ENCODE measurements at regions not wholly inside any gene's neighbourhood (a gene's known extent, or its start where the extent isn't known, plus 50 kb on each side); places are given as distances from the start of the nearest gene placed in this dataset.

DNA sequence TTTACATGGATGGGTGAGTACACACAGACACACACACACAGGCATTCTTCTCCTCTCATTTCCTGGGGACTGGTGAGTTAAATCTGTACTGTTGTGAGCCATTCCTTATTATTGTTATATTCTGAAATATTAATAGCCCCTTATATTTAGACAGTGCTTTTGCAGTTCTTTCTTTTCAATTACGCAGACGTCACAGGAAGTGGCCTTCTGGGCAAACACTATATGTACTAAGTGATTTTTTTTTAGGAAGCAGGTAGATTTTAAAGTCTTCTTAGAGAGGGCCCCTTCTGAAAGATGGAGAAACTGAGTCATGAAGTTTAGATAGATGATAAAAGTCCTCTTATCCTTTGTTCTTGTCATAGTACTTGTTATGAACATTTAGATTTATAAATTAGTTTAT lies 1213.6 kb downstream of the VRK1 start:
- TF ChIP-seq, protein P1, sequence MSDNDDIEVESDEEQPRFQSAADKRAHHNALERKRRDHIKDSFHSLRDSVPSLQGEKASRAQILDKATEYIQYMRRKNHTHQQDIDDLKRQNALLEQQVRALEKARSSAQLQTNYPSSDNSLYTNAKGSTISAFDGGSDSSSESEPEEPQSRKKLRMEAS (IDR thresholded peaks at IDR 0.05) = no peak
- TF ChIP-seq FOXM1 (IDR thresholded peaks at IDR 0.05; ENCODE audit: borderline replicate concordance, low read depth) = no peak
- TF ChIP-seq, protein P2, sequence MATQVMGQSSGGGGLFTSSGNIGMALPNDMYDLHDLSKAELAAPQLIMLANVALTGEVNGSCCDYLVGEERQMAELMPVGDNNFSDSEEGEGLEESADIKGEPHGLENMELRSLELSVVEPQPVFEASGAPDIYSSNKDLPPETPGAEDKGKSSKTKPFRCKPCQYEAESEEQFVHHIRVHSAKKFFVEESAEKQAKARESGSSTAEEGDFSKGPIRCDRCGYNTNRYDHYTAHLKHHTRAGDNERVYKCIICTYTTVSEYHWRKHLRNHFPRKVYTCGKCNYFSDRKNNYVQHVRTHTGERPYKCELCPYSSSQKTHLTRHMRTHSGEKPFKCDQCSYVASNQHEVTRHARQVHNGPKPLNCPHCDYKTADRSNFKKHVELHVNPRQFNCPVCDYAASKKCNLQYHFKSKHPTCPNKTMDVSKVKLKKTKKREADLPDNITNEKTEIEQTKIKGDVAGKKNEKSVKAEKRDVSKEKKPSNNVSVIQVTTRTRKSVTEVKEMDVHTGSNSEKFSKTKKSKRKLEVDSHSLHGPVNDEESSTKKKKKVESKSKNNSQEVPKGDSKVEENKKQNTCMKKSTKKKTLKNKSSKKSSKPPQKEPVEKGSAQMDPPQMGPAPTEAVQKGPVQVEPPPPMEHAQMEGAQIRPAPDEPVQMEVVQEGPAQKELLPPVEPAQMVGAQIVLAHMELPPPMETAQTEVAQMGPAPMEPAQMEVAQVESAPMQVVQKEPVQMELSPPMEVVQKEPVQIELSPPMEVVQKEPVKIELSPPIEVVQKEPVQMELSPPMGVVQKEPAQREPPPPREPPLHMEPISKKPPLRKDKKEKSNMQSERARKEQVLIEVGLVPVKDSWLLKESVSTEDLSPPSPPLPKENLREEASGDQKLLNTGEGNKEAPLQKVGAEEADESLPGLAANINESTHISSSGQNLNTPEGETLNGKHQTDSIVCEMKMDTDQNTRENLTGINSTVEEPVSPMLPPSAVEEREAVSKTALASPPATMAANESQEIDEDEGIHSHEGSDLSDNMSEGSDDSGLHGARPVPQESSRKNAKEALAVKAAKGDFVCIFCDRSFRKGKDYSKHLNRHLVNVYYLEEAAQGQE (IDR thresholded peaks at IDR 0.05; ENCODE audit: low read depth) = no peak

DNA sequence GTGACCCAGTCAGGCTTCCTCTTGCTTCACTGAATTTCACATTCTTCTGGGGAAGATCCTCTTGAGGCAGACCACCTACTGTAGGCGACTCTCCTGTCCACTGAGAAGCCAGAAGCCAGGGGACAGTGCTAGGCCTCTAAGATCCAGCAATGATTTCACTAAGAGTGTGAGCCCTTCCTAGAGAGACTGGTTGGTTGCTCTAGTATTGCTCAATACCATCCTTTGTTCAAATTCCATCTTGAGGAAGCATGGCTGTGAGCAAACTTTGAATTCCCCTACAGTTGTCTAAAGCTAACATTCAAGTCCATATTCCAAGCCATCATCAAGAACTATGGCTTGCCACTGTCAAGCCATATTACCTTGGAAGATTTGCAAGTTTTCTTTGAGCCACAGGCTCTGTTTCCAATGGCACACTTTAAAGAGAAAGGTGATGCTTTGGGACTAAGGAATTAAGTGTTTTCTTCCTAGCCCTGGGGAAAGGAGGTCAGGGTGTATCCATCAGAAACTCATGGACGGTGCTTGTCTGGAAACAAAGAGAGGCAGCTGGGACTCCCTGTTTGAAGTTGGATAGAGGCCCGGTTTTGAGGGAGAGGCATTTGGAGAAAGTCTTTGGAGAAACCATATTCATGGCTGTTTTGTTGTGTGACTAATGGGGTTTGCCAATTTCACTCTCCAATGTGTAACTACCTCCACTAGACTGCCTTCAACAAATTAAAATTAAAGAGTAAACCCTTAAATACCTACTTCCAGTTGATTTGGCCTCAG lies 1217.9 kb downstream of the VRK1 start:
- TF ChIP-seq ZBTB7A (IDR thresholded peaks at IDR 0.05; ENCODE audit: low read depth) = no peak
- no peak for TF ChIP-seq YY1 (IDR thresholded peaks at IDR 0.05; ENCODE audit: low read depth)
- no peak for TF ChIP-seq TAF1 (IDR thresholded peaks at IDR 0.05; ENCODE audit: low read depth)
- TF ChIP-seq FOXM1 (IDR thresholded peaks at IDR 0.05; ENCODE audit: borderline replicate concordance, low read depth) = no peak
- TF ChIP-seq, protein P1 (IDR thresholded peaks at IDR 0.05) = no peak
- TF ChIP-seq, protein P3, sequence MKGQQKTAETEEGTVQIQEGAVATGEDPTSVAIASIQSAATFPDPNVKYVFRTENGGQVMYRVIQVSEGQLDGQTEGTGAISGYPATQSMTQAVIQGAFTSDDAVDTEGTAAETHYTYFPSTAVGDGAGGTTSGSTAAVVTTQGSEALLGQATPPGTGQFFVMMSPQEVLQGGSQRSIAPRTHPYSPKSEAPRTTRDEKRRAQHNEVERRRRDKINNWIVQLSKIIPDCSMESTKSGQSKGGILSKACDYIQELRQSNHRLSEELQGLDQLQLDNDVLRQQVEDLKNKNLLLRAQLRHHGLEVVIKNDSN (IDR thresholded peaks at IDR 0.05) = no peak

DNA sequence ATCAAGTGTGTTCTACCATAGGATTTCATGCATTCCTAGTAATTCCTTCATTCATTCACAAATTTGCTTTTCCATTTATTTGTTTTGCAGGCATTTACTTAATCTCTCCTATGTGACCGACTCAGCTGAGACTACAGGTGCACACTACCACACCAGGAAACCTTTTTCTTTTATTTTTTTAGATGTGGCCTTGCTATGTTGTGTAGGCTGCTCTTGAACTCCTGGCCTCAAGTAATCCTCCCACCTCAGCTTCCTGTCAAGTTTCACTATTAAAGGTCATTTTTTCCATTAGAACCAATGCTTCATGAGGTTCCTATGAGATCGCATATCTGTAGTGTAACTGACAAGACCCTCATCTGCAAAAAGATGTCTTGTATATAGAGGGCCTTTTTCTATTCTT lies 1218.7 kb downstream of the VRK1 start:
- TF ChIP-seq EGR1 (IDR thresholded peaks at IDR 0.05) = no peak
- TF ChIP-seq TEAD4 (IDR thresholded peaks at IDR 0.05) = no peak
- no peak for TF ChIP-seq YY1 (IDR thresholded peaks at IDR 0.05; ENCODE audit: low read depth)
- TF ChIP-seq EP300 (IDR thresholded peaks at IDR 0.05; ENCODE audit: borderline replicate concordance) = no peak
- TF ChIP-seq, protein P3 (IDR thresholded peaks at IDR 0.05) = no peak
- TF ChIP-seq, protein P2 (IDR thresholded peaks at IDR 0.05; ENCODE audit: low read depth) = no peak
- no peak for TF ChIP-seq CEBPB (IDR thresholded peaks at IDR 0.05)
- no peak for TF ChIP-seq TAF1 (IDR thresholded peaks at IDR 0.05; ENCODE audit: low read depth)
- no peak for TF ChIP-seq TCF12 (IDR thresholded peaks at IDR 0.05; ENCODE audit: low read depth)
- no peak for TF ChIP-seq ZBTB7A (IDR thresholded peaks at IDR 0.05; ENCODE audit: low read depth)
- no peak for TF ChIP-seq CREB1 (IDR thresholded peaks at IDR 0.05; ENCODE audit: low read depth)
- TF ChIP-seq, protein P1 (IDR thresholded peaks at IDR 0.05) = no peak
- no peak for TF ChIP-seq NFIC (IDR thresholded peaks at IDR 0.05)
- TF ChIP-seq FOXM1 (IDR thresholded peaks at IDR 0.05; ENCODE audit: borderline replicate concordance, low read depth) = no peak
- TF ChIP-seq RAD21 (IDR thresholded peaks at IDR 0.05; ENCODE audit: low read depth) = no peak

DNA sequence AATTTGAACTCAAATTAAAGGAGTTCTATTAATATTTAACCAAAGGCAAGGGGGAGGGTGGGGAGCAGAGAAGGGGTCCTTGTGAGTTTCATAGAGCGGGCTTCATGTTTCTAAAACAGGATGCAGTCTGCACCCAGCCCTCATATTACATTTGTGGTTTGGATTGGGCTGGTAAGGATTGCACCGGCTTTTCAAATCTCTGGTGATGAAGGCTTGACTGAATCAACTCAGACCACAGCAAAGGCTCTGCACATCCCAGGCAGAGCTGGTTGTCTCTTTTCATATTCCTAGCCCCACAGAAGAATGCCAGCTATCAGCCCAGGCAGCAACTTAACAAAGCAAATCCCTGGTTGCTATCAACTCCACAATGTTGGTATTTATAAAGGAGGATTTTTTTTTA lies 1221.4 kb downstream of the VRK1 start:
- TF ChIP-seq, protein P2 (IDR thresholded peaks at IDR 0.05; ENCODE audit: low read depth) = no peak
- no peak for TF ChIP-seq CREB1 (IDR thresholded peaks at IDR 0.05; ENCODE audit: low read depth)
- TF ChIP-seq NFIC (IDR thresholded peaks at IDR 0.05) = no peak
- TF ChIP-seq, protein P1 (IDR thresholded peaks at IDR 0.05) = no peak
- TF ChIP-seq FOXM1 (IDR thresholded peaks at IDR 0.05; ENCODE audit: borderline replicate concordance, low read depth) = no peak
- TF ChIP-seq EP300 (IDR thresholded peaks at IDR 0.05; ENCODE audit: borderline replicate concordance) = no peak
